CD4-positive, alpha-beta T cell (primary cell): ENCODE measurements at regions not wholly inside any gene's neighbourhood (a gene's known extent, or its start where the extent isn't known, plus 50 kb on each side); places are given as distances from the start of the nearest gene placed in this dataset.

Source experiments
- ATAC-seq: fragments of 200-7000 bp; cut with Tn5 transposase; one replicate; pipeline ENCODE4 v1.10.0; 2022; ENCODE audit warnings: mild to moderate bottlenecking; ENCODE audit not compliant: poor library complexity
- CTCF ChIA-PET: fragments of 350-600 bp; sonication (Branson Sonifier 250); formaldehyde crosslinking; loops from one replicate; lab custom pipeline; 2021; ENCODE audit warnings: antibody characterized with exemption, inconsistent platforms; lab: Charles Lee
- POLR2A ChIA-PET: fragments of 350-600 bp; sonication (Branson Sonifier 250); formaldehyde crosslinking; loops from one replicate; lab custom pipeline; 2021; ENCODE audit warnings: antibody characterized with exemption, inconsistent platforms; lab: Charles Lee
- DNase-seq, 14 experiments: peaks; one replicate each; pipeline ENCODE4 v3.0.0-alpha.2; 2013 to 2020; ENCODE audit warnings: mixed read lengths in 2 of 14
- H3K27ac ChIP-seq, 2 donors: one replicate each; pipeline versions ENCODE4 v1.5.1 to v1.7.0; 2013; ENCODE audit warnings: low read length in 2 of 2, low read depth in 1 of 2, mild to moderate bottlenecking in 1 of 2
- H3K27me3 ChIP-seq, 2 experiments: 1 replicate in 1 of 2; 2 replicates in 1 of 2; pipeline versions ENCODE4 v1.6.1 to v1.7.0; 2013; ENCODE audit warnings: low read length in 2 of 2, control low read depth in 1 of 2, mild to moderate bottlenecking in 1 of 2, moderate library complexity in 1 of 2; ENCODE audit not compliant: insufficient read depth in 2 of 2, control insufficient read depth in 1 of 2
- H3K36me3 ChIP-seq: one replicate; pipeline ENCODE4 v1.6.1; 2013; ENCODE audit warnings: low read length, control low read depth; ENCODE audit not compliant: insufficient read depth
- H3K4me1 ChIP-seq: one replicate; pipeline ENCODE4 v1.6.1; 2013; ENCODE audit warnings: low read length, control low read depth; ENCODE audit not compliant: insufficient read depth
- H3K4me3 ChIP-seq: one replicate; pipeline ENCODE4 v1.5.1; 2013; ENCODE audit warnings: mild to moderate bottlenecking, low read length, moderate library complexity
- H3K9me3 ChIP-seq, 2 experiments: 1 replicate in 1 of 2; 2 replicates in 1 of 2; pipeline versions ENCODE4 v1.6.1 to v1.7.0; 2013; ENCODE audit warnings: low read length in 2 of 2, mild to moderate bottlenecking in 2 of 2, control low read depth in 1 of 2, moderate library complexity in 1 of 2; ENCODE audit not compliant: control insufficient read depth in 1 of 2, insufficient read depth in 1 of 2
- H3K27ac Mint-ChIP-seq: one replicate; pipeline ENCODE4 v1.8.0; 2020; ENCODE audit warnings: mixed read lengths
- H3K27me3 Mint-ChIP-seq: one replicate; pipeline ENCODE4 v1.8.0; 2021; ENCODE audit warnings: mixed read lengths
- H3K36me3 Mint-ChIP-seq: one replicate; pipeline ENCODE4 v1.8.0; 2021; ENCODE audit warnings: low read depth, mixed read lengths
- H3K4me1 Mint-ChIP-seq: one replicate; pipeline ENCODE4 v1.8.0; 2021; ENCODE audit warnings: low read depth, mixed read lengths
- H3K4me3 Mint-ChIP-seq: one replicate; pipeline ENCODE4 v1.8.0; 2020; ENCODE audit warnings: mild to moderate bottlenecking, mixed read lengths
- H3K9me3 Mint-ChIP-seq: one replicate; pipeline ENCODE4 v1.8.0; 2020; ENCODE audit warnings: mixed read lengths
- CTCF ChIP-seq: fragments of 200-600 bp; IDR thresholded peaks from one replicate; pipeline ENCODE4 v1.8.0; 2022; ENCODE audit warnings: antibody characterized with exemption, mild to moderate bottlenecking
- intact Hi-C, 2 experiments: fragments of 100-400 bp; cut with DNase I in 1 of 2; cut with micrococcal nuclease in 1 of 2; formaldehyde crosslinking; loops; one replicate each; pipeline versions ENCODE4 v1.15.1 to v1.9.0; 2023 to 2025; cut with DNase I, micrococcal nuclease

GRCh38 chr5:117102591-117102990 lies 528.0 kb upstream of the SEMA6A start:
- no peaks in the 10 kb centered on the region for H3K27me3 Mint-ChIP-seq
- H3K27ac Mint-ChIP-seq, result no peak overlapping the region
- intact Hi-C loops, result no loop called here
- ATAC-seq, result no peak
- Histone ChIP-seq H3K4me1 (no peaks in the 10 kb centered on the region), H3K36me3 (no peaks in the 10 kb centered on the region), H3K27me3 (no peaks in the 10 kb centered on the region), H3K9me3 (peaks cover 0 to 5% of the 10 kb centered on the region in 2 experiments), H3K4me3 (no peak overlapping the region), H3K27ac (no peak overlapping the region)
- TF ChIP-seq CTCF, result no peak
- H3K36me3 Mint-ChIP-seq, result no peaks in the 10 kb centered on the region
- no peak overlapping the region for H3K4me3 Mint-ChIP-seq
- H3K9me3 Mint-ChIP-seq, result no peaks in the 10 kb centered on the region
- H3K4me1 Mint-ChIP-seq, result no peaks in the 10 kb centered on the region
- POLR2A ChIA-PET, result no interaction called here
- CTCF ChIA-PET, result no interaction called here
- no peak for DNase-seq

- Histone ChIP-seq H3K4me1 (no peaks in the 10 kb centered on the region), H3K9me3 (peaks cover 0 to 5% of the 10 kb centered on the region in 2 experiments), H3K36me3 (no peaks in the 10 kb centered on the region), H3K27me3 (no peaks in the 10 kb centered on the region), H3K4me3 (no peak overlapping the region), H3K27ac (no peak overlapping the region)
- Mint-ChIP-seq H3K4me1 (no peaks in the 10 kb centered on the region), H3K27me3 (no peaks in the 10 kb centered on the region), H3K36me3 (no peaks in the 10 kb centered on the region), H3K4me3 (no peak overlapping the region), H3K27ac (no peak overlapping the region), H3K9me3 (no peaks in the 10 kb centered on the region)
- DNase-seq (no peak), ATAC-seq (no peak)
- ChIA-PET CTCF (no interaction called here), POLR2A (no interaction called here)
- intact Hi-C loops, result no loop called here
- TF ChIP-seq CTCF, result no peak
Observed at GRCh38 chr5:117100176-117100575, 525.6 kb upstream of the SEMA6A start.

GRCh38 chr5:117098094-117098493 lies 523.5 kb upstream of the SEMA6A start:
- no peaks in the 10 kb centered on the region for H3K27me3 Mint-ChIP-seq
- DNase-seq (no peak), ATAC-seq (no peak)
- no peaks in the 10 kb centered on the region for H3K36me3 Mint-ChIP-seq
- no peak overlapping the region for H3K27ac Mint-ChIP-seq
- Histone ChIP-seq H3K4me3 (no peak overlapping the region), H3K36me3 (no peaks in the 10 kb centered on the region), H3K27ac (no peak overlapping the region), H3K9me3 (peaks cover 0 to 18% of the 10 kb centered on the region in 2 experiments), H3K4me1 (no peaks in the 10 kb centered on the region), H3K27me3 (no peaks in the 10 kb centered on the region)
- ChIA-PET POLR2A (no interaction called here), CTCF (no interaction called here)
- TF ChIP-seq CTCF, result no peak
- H3K4me3 Mint-ChIP-seq, result no peak overlapping the region
- no peaks in the 10 kb centered on the region for H3K9me3 Mint-ChIP-seq
- intact Hi-C loops, result no loop called here
- no peaks in the 10 kb centered on the region for H3K4me1 Mint-ChIP-seq
